Fibroblast of lung (primary cell): ENCODE measurements at regions not wholly inside any gene's neighbourhood (a gene's known extent, or its start where the extent isn't known, plus 50 kb on each side); places are given as distances from the start of the nearest gene placed in this dataset.

Source experiments
- DNase-seq, 2 donors: peaks; one replicate each; pipeline versions ENCODE4 v3.0.0 to v3.0.0-alpha.2; 2010; ENCODE audit warnings: low read depth in 2 of 2
- H2AFZ ChIP-seq: 2 replicates; pipeline ENCODE4 v1.5.1; 2012; ENCODE audit warnings: low read length, control low read depth, inconsistent platforms
- H3K27ac ChIP-seq: 2 replicates; pipeline ENCODE4 v1.5.1; 2011; ENCODE audit warnings: low read length, control low read depth; ENCODE audit not compliant: insufficient read depth
- H3K27me3 ChIP-seq: 2 replicates; pipeline ENCODE4 v1.5.1; 2011; ENCODE audit warnings: mild to moderate bottlenecking, low read length; ENCODE audit not compliant: control insufficient read depth, insufficient read depth
- H3K36me3 ChIP-seq: 2 replicates; pipeline ENCODE4 v1.5.1; 2011; ENCODE audit warnings: low read length; ENCODE audit not compliant: control insufficient read depth, insufficient read depth
- H3K4me1 ChIP-seq: 2 replicates; pipeline ENCODE4 v1.5.1; 2011; ENCODE audit warnings: low read length; ENCODE audit not compliant: control insufficient read depth, insufficient read depth; ENCODE audit errors: extremely low read depth
- H3K4me2 ChIP-seq: 2 replicates; pipeline ENCODE4 v1.5.1; 2011; ENCODE audit warnings: low read length, control low read depth; ENCODE audit not compliant: insufficient read depth; ENCODE audit errors: extremely low read depth
- H3K4me3 ChIP-seq, 4 experiments: fragments of 200-600 bp in 1 of 4; sonication (generic) in 1 of 4; replicated peaks in 1 of 4; 2 replicates each; pipeline ENCODE4 v1.5.1; 2011 to 2016; ENCODE audit warnings: low read length in 4 of 4, low read depth in 3 of 4, mild to moderate bottlenecking in 3 of 4, control low read depth in 2 of 4, inconsistent platforms in 1 of 4, mixed read lengths in 1 of 4; ENCODE audit not compliant: insufficient read depth in 1 of 4; ENCODE audit errors: control extremely low read depth in 1 of 4
- H3K79me2 ChIP-seq: 2 replicates; pipeline ENCODE4 v1.5.1; 2012; ENCODE audit warnings: mild to moderate bottlenecking, low read length, inconsistent platforms; ENCODE audit not compliant: control insufficient read depth, insufficient read depth
- H3K9ac ChIP-seq: 2 replicates; pipeline ENCODE4 v1.5.1; 2011; ENCODE audit warnings: mild to moderate bottlenecking, low read length, control low read depth; ENCODE audit not compliant: insufficient read depth
- H3K9me3 ChIP-seq: 2 replicates; pipeline ENCODE4 v1.5.1; 2012; ENCODE audit warnings: low read depth, low read length; ENCODE audit not compliant: control insufficient read depth, insufficient read depth
- H4K20me1 ChIP-seq: 2 replicates; pipeline ENCODE4 v1.5.1; 2011; ENCODE audit warnings: low read length; ENCODE audit not compliant: control insufficient read depth, insufficient read depth; ENCODE audit errors: extremely low read depth
- CTCF ChIP-seq, 2 donors: IDR thresholded peaks in 1 of 2; conservative IDR thresholded peaks in 1 of 2; 1 replicate in 1 of 2; 2 replicates in 1 of 2; pipeline ENCODE4 v1.5.1; 2011 to 2012; ENCODE audit warnings: low read length in 2 of 2, control low read depth in 1 of 2, inconsistent platforms in 1 of 2, low read depth in 1 of 2, mild to moderate bottlenecking in 1 of 2
- EZH2 ChIP-seq: IDR thresholded peaks from 2 replicates; pipeline ENCODE4 v1.5.1; 2012; ENCODE audit warnings: low read length, control low read depth, mild to moderate bottlenecking; ENCODE audit errors: missing control alignments

GRCh38 chr1:17925290-17926237 is 170.4 kb downstream of the ACTL8 start:
- no peaks in the 10 kb centered on the region for H3K79me2 ChIP-seq
- no peaks in the 10 kb centered on the region for H3K4me1 ChIP-seq
- H3K4me3 ChIP-seq: no peak overlapping the region
- H3K9ac ChIP-seq: no peak overlapping the region
- H3K9me3 ChIP-seq: no peaks in the 10 kb centered on the region
- H3K4me2 ChIP-seq: no peak overlapping the region
- H3K27me3 ChIP-seq: peaks cover 3% of the 10 kb centered on the region
- H4K20me1 ChIP-seq: no peaks in the 10 kb centered on the region
- H3K36me3 ChIP-seq: no peaks in the 10 kb centered on the region
- DNase-seq: no peak
- TF ChIP-seq CTCF (conservative IDR thresholded peaks at IDR 0.05 in 1 of 2, IDR thresholded peaks at IDR 0.05 in 1 of 2; ENCODE audit: low read depth in 1 of 2, low read length in 2 of 2) (no peak), EZH2 (no peak)
- H2AFZ ChIP-seq: no peak overlapping the region
- H3K27ac ChIP-seq: no peak overlapping the region

- Histone ChIP-seq H3K4me1 (no peaks in the 10 kb centered on the region), H2AFZ (no peak overlapping the region), H3K27me3 (peaks cover 3% of the 10 kb centered on the region), H3K36me3 (no peaks in the 10 kb centered on the region), H3K79me2 (no peaks in the 10 kb centered on the region), H3K9ac (no peak overlapping the region), H4K20me1 (no peaks in the 10 kb centered on the region), H3K27ac (no peak overlapping the region), H3K9me3 (no peaks in the 10 kb centered on the region), H3K4me2 (no peak overlapping the region), H3K4me3 (no peak overlapping the region)
- DNase-seq: no peak
- TF ChIP-seq CTCF (conservative IDR thresholded peaks at IDR 0.05 in 1 of 2, IDR thresholded peaks at IDR 0.05 in 1 of 2; ENCODE audit: low read depth in 1 of 2, low read length in 2 of 2): no peak
- no peak for TF ChIP-seq EZH2
Observed at GRCh38 chr1:17926906-17927305, 171.8 kb downstream of the ACTL8 start.

GRCh38 chr1:17927952-17928351 is 172.8 kb downstream of the ACTL8 start:
- no peak overlapping the region for H3K4me2 ChIP-seq

More at GRCh38 chr1:17927952-17928351, 172.8 kb downstream of the ACTL8 start:
- no peak overlapping the region for H3K9ac ChIP-seq
- H3K9me3 ChIP-seq: no peaks in the 10 kb centered on the region
- H3K4me1 ChIP-seq: no peaks in the 10 kb centered on the region
- DNase-seq: no peak
- H3K27me3 ChIP-seq: peaks cover 3% of the 10 kb centered on the region
- H4K20me1 ChIP-seq: no peaks in the 10 kb centered on the region
- no peak overlapping the region for H2AFZ ChIP-seq
- no peaks in the 10 kb centered on the region for H3K79me2 ChIP-seq
- H3K36me3 ChIP-seq: no peaks in the 10 kb centered on the region
- no peak overlapping the region for H3K27ac ChIP-seq
- H3K4me3 ChIP-seq: no peak overlapping the region
- TF ChIP-seq CTCF (conservative IDR thresholded peaks at IDR 0.05 in 1 of 2, IDR thresholded peaks at IDR 0.05 in 1 of 2; ENCODE audit: low read depth in 1 of 2, low read length in 2 of 2) (no peak), EZH2 (no peak)
